Vagina (tissue), 2 donors: ENCODE measurements at regions not wholly inside any gene's neighbourhood (a gene's known extent, or its start where the extent isn't known, plus 50 kb on each side); places are given as distances from the start of the nearest gene placed in this dataset.

ENCODE experiments used
- CTCF ChIP-seq, 3 experiments: fragments of 450-650 bp in 2 of 3; fragments of 200-600 bp in 1 of 3; sonication (generic) in 1 of 3; IDR thresholded peaks; one replicate each; pipeline ENCODE4 v1.5.1; 2017 to 2019; ENCODE audit warnings: antibody characterized with exemption in 3 of 3, mild to moderate bottlenecking in 2 of 3, moderate library complexity in 2 of 3
- POLR2A ChIP-seq, 2 donors: fragments of 450-650 bp; IDR thresholded peaks; one replicate each; pipeline ENCODE4 v1.6.1; 2017; ENCODE audit warnings: antibody characterized with exemption in 2 of 2, mild to moderate bottlenecking in 2 of 2, moderate library complexity in 2 of 2

- TF ChIP-seq CTCF (IDR thresholded peaks at IDR 0.05) = no peak
- TF ChIP-seq POLR2A (IDR thresholded peaks at IDR 0.05) = no peak
Measured at GRCh38 chr12:71060426-71060825, 97.4 kb downstream of the TSPAN8 start.
